H9 (cell line): ENCODE measurements at regions not wholly inside any gene's neighbourhood (a gene's known extent, or its start where the extent isn't known, plus 50 kb on each side); places are given as distances from the start of the nearest gene placed in this dataset.

Source experiments
- DNase-seq: peaks from one replicate; pipeline ENCODE4 v3.0.0-alpha.2; 2017
- H2AFZ ChIP-seq: one replicate; pipeline ENCODE4 v1.6.1; 2013; ENCODE audit warnings: mild to moderate bottlenecking, low read length, control low read depth, moderate library complexity
- H2AK5ac ChIP-seq: 2 replicates; pipeline ENCODE4 v1.6.1; 2013; ENCODE audit warnings: low read length, control low read depth, mixed read lengths; ENCODE audit not compliant: insufficient read length
- H2BK120ac ChIP-seq: one replicate; pipeline ENCODE4 v1.6.1; 2013; ENCODE audit warnings: low read depth, mild to moderate bottlenecking, low read length, control low read depth, inconsistent platforms; ENCODE audit not compliant: poor library complexity, severe bottlenecking
- H2BK12ac ChIP-seq: 2 replicates; pipeline ENCODE4 v1.6.1; 2013; ENCODE audit warnings: low read length, control low read depth, mixed read lengths, low read depth; ENCODE audit not compliant: insufficient read length
- H2BK15ac ChIP-seq: 2 replicates; pipeline ENCODE4 v1.6.1; 2013; ENCODE audit warnings: low read depth, low read length, control low read depth
- H2BK20ac ChIP-seq: one replicate; pipeline ENCODE4 v1.6.1; 2013; ENCODE audit warnings: low read depth, mild to moderate bottlenecking, low read length, control low read depth, inconsistent platforms; ENCODE audit not compliant: poor library complexity, severe bottlenecking
- H2BK5ac ChIP-seq: 2 replicates; pipeline ENCODE4 v1.6.1; 2013; ENCODE audit warnings: low read length, control low read depth, mixed read lengths; ENCODE audit not compliant: insufficient read length
- H3K14ac ChIP-seq: 2 replicates; pipeline ENCODE4 v1.6.1; 2013; ENCODE audit warnings: low read length, control low read depth; ENCODE audit not compliant: insufficient read depth
- H3K18ac ChIP-seq: 2 replicates; pipeline ENCODE4 v1.6.1; 2013; ENCODE audit warnings: low read depth, mild to moderate bottlenecking, mixed read lengths, low read length, control low read depth; ENCODE audit not compliant: insufficient read length
- H3K23ac ChIP-seq: 2 replicates; pipeline ENCODE4 v1.6.1; 2013; ENCODE audit warnings: low read length, control low read depth, mixed read lengths, low read depth; ENCODE audit not compliant: insufficient read length
- H3K23me2 ChIP-seq: 2 replicates; pipeline ENCODE4 v1.6.1; 2013; ENCODE audit warnings: low read depth, mild to moderate bottlenecking, mixed read lengths, low read length, control low read depth; ENCODE audit not compliant: insufficient read length, poor library complexity, severe bottlenecking
- H3K27ac ChIP-seq: 2 replicates; pipeline ENCODE4 v1.5.1; 2013; ENCODE audit warnings: low read length, control low read depth, mixed read lengths, low read depth; ENCODE audit not compliant: insufficient read length
- H3K27me3 ChIP-seq: 2 replicates; pipeline ENCODE4 v1.6.1; 2013; ENCODE audit warnings: low read length, control low read depth, inconsistent platforms; ENCODE audit not compliant: insufficient read depth
- H3K4ac ChIP-seq: 2 replicates; pipeline ENCODE4 v1.6.1; 2013; ENCODE audit warnings: low read depth, mild to moderate bottlenecking, control low read depth, inconsistent platforms, low read length, moderate library complexity
- H3K4me1 ChIP-seq: 2 replicates; pipeline ENCODE4 v1.6.1; 2013; ENCODE audit warnings: low read length, control low read depth, inconsistent platforms; ENCODE audit not compliant: insufficient read depth
- H3K4me2 ChIP-seq: 2 replicates; pipeline ENCODE4 v1.6.1; 2013; ENCODE audit warnings: low read length, control low read depth, mixed read lengths; ENCODE audit not compliant: insufficient read length, insufficient read depth
- H3K56ac ChIP-seq: 2 replicates; pipeline ENCODE4 v1.6.1; 2013; ENCODE audit warnings: low read depth, mild to moderate bottlenecking, mixed read lengths, low read length, control low read depth; ENCODE audit not compliant: insufficient read length
- H3K79me1 ChIP-seq: 2 replicates; pipeline ENCODE4 v1.6.1; 2013; ENCODE audit warnings: low read depth, mild to moderate bottlenecking, moderate library complexity, low read length, control low read depth, inconsistent platforms; ENCODE audit not compliant: insufficient read depth, poor library complexity, severe bottlenecking
- H3K79me2 ChIP-seq: 2 replicates; pipeline ENCODE4 v1.6.1; 2013; ENCODE audit warnings: low read length, control low read depth, inconsistent platforms; ENCODE audit not compliant: insufficient read depth
- H3K9ac ChIP-seq: 2 replicates; pipeline ENCODE4 v1.6.1; 2013; ENCODE audit warnings: low read length, control low read depth, mixed read lengths; ENCODE audit not compliant: insufficient read length; ENCODE audit errors: extremely low read depth
- H3K9me3 ChIP-seq: one replicate; pipeline ENCODE4 v1.6.1; 2013; ENCODE audit warnings: low read depth, low read length, inconsistent platforms; ENCODE audit not compliant: control insufficient read depth
- H3T11ph ChIP-seq: one replicate; pipeline ENCODE4 v1.6.1; 2013; ENCODE audit warnings: mild to moderate bottlenecking, low read length, control low read depth, inconsistent platforms
- H4K20me1 ChIP-seq: one replicate; pipeline ENCODE4 v1.6.1; 2013; ENCODE audit not compliant: control insufficient read depth, insufficient read length, insufficient read depth
- H4K5ac ChIP-seq: 2 replicates; pipeline ENCODE4 v1.6.1; 2013; ENCODE audit warnings: low read depth, mild to moderate bottlenecking, mixed read lengths, low read length, control low read depth; ENCODE audit not compliant: insufficient read length
- H4K8ac ChIP-seq: replicated peaks from 2 replicates; pipeline ENCODE4 v1.6.1; 2013; ENCODE audit warnings: low read length, control low read depth, mixed read lengths, low read depth; ENCODE audit not compliant: insufficient read length
- H4K91ac ChIP-seq: 2 replicates; pipeline ENCODE4 v1.6.1; 2013; ENCODE audit warnings: low read depth, mild to moderate bottlenecking, moderate library complexity, mixed read lengths, low read length, control low read depth; ENCODE audit not compliant: insufficient read length
- H3K27ac Mint-ChIP-seq, 3 experiments: 2 replicates in 2 of 3; 3 replicates in 1 of 3; pipeline ENCODE4 v1.8.0; 2020 to 2021; ENCODE audit warnings: mixed read lengths in 3 of 3, mild to moderate bottlenecking in 1 of 3, moderate library complexity in 1 of 3
- H3K27me3 Mint-ChIP-seq: 2 replicates; pipeline ENCODE4 v1.8.0; 2021; ENCODE audit warnings: low read depth, mild to moderate bottlenecking, moderate library complexity, mixed read lengths
- H3K36me3 Mint-ChIP-seq, 3 experiments: 2 replicates in 2 of 3; 3 replicates in 1 of 3; pipeline ENCODE4 v1.8.0; 2020 to 2021; ENCODE audit warnings: low read depth in 3 of 3, mixed read lengths in 3 of 3; ENCODE audit not compliant: insufficient read depth in 1 of 3
- H3K4me1 Mint-ChIP-seq, 2 experiments: 2 replicates each; pipeline ENCODE4 v1.8.0; 2020; ENCODE audit warnings: mixed read lengths in 2 of 2
- H3K4me3 Mint-ChIP-seq, 2 experiments: 2 replicates in 1 of 2; 3 replicates in 1 of 2; pipeline ENCODE4 v1.8.0; 2020 to 2021; ENCODE audit warnings: mild to moderate bottlenecking in 2 of 2, mixed read lengths in 2 of 2, moderate library complexity in 1 of 2
- H3K9me3 Mint-ChIP-seq, 2 experiments: 2 replicates in 1 of 2; 3 replicates in 1 of 2; pipeline ENCODE4 v1.8.0; 2020; ENCODE audit warnings: mild to moderate bottlenecking in 2 of 2, mixed read lengths in 2 of 2, moderate library complexity in 1 of 2
- CTCF ChIP-seq: fragments of 200-600 bp; sonication (generic); conservative IDR thresholded peaks from 3 replicates; pipeline ENCODE4 v1.8.0; 2021; ENCODE audit warnings: antibody characterized with exemption, mild to moderate bottlenecking
- WGBS: extraction: QIAGEN DNeasy Blood & Tissue Kit; methylation state at CpG from one replicate; pipeline ENCODE4 v1.1.7; 2013; ENCODE audit warnings: missing lambda C conversion rate, low lambda C conversion rate, mixed read lengths; ENCODE audit not compliant: insufficient read length; ENCODE audit errors: extremely low coverage; 5-methylcytosine and 5-hydroxymethylcytosine counted together

GRCh38 chr2:74739733-74740241 is 85.7 kb downstream of the SEMA4F start:
- Histone ChIP-seq H2BK20ac (no peak overlapping the region), H2BK5ac (no peak overlapping the region), H4K5ac (no peak overlapping the region), H3K9ac (no peak overlapping the region), H3K79me2 (no peaks in the 10 kb centered on the region), H2BK12ac (no peak overlapping the region), H3T11ph (no peak overlapping the region), H2BK120ac (no peak overlapping the region), H3K27me3 (no peaks in the 10 kb centered on the region), H3K9me3 (no peaks in the 10 kb centered on the region), H3K4ac (no peak overlapping the region), H3K56ac (no peak overlapping the region), H3K4me2 (no peak overlapping the region), H2AK5ac (no peak overlapping the region), H2BK15ac (no peak overlapping the region), H3K14ac (no peak overlapping the region), H3K23me2 (no peaks in the 10 kb centered on the region), H4K8ac (no peak overlapping the region), H3K18ac (no peak overlapping the region), H3K4me1 (peaks cover 12% of the 10 kb centered on the region; the same call in 1 of the 2 replicates), H3K79me1 (no peaks in the 10 kb centered on the region), H3K23ac (no peak overlapping the region), H3K27ac (no peak overlapping the region), H2AFZ (no peak overlapping the region), H4K91ac (no peak overlapping the region), H4K20me1 (no peaks in the 10 kb centered on the region)
- Mint-ChIP-seq H3K27me3 (no peaks in the 10 kb centered on the region; the same call in 1 of the 2 replicates), H3K27ac (no peak overlapping the region), H3K9me3 (peaks cover 13 to 15% of the 10 kb centered on the region in 2 experiments), H3K36me3 (peaks cover 11 to 14% (median 12%) of the 10 kb centered on the region in 3 experiments), H3K4me1 (peaks cover 31 to 35% of the 10 kb centered on the region in 2 experiments), H3K4me3 (no peak overlapping the region)
- WGBS = no CpG with 5 or more reads among the region's 4 CpGs
- no peak for TF ChIP-seq CTCF
- DNase-seq = no peak
